ENCODE measurements at regions not wholly inside any gene's neighbourhood (a gene's known extent, or its start where the extent isn't known, plus 50 kb on each side); places are given as distances from the start of the nearest gene placed in this dataset.

DNA sequence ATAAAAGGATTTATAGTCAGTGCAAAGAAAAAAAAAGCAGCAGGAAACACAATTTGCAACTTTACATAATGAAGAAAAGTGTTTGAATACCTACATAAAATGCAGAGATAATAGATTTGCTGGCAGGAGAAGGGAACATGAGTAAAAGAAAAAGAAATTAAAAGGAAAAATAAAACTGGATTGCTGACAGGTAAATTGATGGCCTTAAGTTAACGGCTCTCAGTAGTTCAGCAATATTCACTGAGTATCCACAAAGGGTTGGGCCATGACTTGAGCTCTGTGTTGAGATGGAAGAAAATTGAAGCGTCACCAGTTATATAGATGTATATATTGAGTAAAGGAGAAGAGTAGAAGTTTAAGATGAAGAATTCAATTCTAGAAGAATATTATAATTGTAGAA, 330.1 kb upstream of the VCX start:
- DNase-seq (ENCODE audit: low read depth, low spot score) = no peak
- BruUV-seq (replicated peaks) = no TSS peak
- ChIA-PET POLR2A (no interaction called here), CTCF (no interaction called here)
- Histone ChIP-seq H3K9me1 (replicated peaks; ENCODE audit: control insufficient read depth, extremely low read depth, insufficient read depth, low read length) (no peaks in the 10 kb centered on the region), H4K20me1 (replicated peaks; ENCODE audit: control insufficient read depth, extremely low read depth, insufficient read depth, low read length) (no peaks in the 10 kb centered on the region), H3K36me3 (ENCODE audit: control insufficient read depth in 2 of 2, extremely low read depth in 1 of 2, insufficient read depth in 2 of 2, low read length in 2 of 2) (no peaks in the 10 kb centered on the region), H3K4me3 (replicated peaks in 1 of 3; ENCODE audit: insufficient read depth in 1 of 3, low read depth in 1 of 3, low read length in 3 of 3) (no peak overlapping the region), H3K4me1 (ENCODE audit: control insufficient read depth, extremely low read depth, insufficient read depth, low read length) (no peaks in the 10 kb centered on the region), H3K27ac (ENCODE audit: insufficient read depth, low read depth, low read length) (no peak overlapping the region), H3K79me2 (ENCODE audit: control insufficient read depth, insufficient read depth, low read length) (no peaks in the 10 kb centered on the region), H3K9ac (replicated peaks; ENCODE audit: extremely low read depth, insufficient read depth, low read length) (no peak overlapping the region), H2AFZ (ENCODE audit: low read depth, low read length) (no peak overlapping the region), H3K9me3 (replicated peaks; ENCODE audit: control insufficient read depth, insufficient read depth, low read length) (no peaks in the 10 kb centered on the region), H3K27me3 (ENCODE audit: control insufficient read depth in 2 of 2, insufficient read depth in 2 of 2, low read length in 2 of 2) (no peaks in the 10 kb centered on the region), H3K4me2 (ENCODE audit: insufficient read depth, low read length) (no peak overlapping the region)
- FAIRE-seq = no peak
- intact Hi-C loops (cut with micrococcal nuclease) (no loop called here), dilution Hi-C loops (cut with MboI; ENCODE audit: extremely low pct_ligation_motif_present, low sequenced_read_pairs) (no loop called here)
- TF ChIP-seq, protein P1, sequence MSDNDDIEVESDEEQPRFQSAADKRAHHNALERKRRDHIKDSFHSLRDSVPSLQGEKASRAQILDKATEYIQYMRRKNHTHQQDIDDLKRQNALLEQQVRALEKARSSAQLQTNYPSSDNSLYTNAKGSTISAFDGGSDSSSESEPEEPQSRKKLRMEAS (IDR thresholded peaks at IDR 0.05; ENCODE audit: insufficient read depth, insufficient read length) = no peak
- TF ChIP-seq POLR2AphosphoS5 (IDR thresholded peaks at IDR 0.05; ENCODE audit: insufficient read depth, low read depth, low read length) (no peak), POLR2A (IDR thresholded peaks at IDR 0.05; ENCODE audit: low read depth, low read length) (no peak), EZH2 (IDR thresholded peaks at IDR 0.05; ENCODE audit: borderline replicate concordance, low read depth, low read length, severe bottlenecking) (no peak), JUN (IDR thresholded peaks at IDR 0.05; ENCODE audit: borderline replicate concordance, insufficient read depth, insufficient read length, low read depth) (no peak), GATA2 (IDR thresholded peaks at IDR 0.05; ENCODE audit: insufficient read depth, insufficient read length, low read depth, low read length) (no peak), FOS (IDR thresholded peaks at IDR 0.05; ENCODE audit: borderline replicate concordance, insufficient read depth, low read length) (no peak), MYC (IDR thresholded peaks at IDR 0.05; ENCODE audit: low read depth, low read length) (no peak)
- TF ChIP-seq, protein P2, sequence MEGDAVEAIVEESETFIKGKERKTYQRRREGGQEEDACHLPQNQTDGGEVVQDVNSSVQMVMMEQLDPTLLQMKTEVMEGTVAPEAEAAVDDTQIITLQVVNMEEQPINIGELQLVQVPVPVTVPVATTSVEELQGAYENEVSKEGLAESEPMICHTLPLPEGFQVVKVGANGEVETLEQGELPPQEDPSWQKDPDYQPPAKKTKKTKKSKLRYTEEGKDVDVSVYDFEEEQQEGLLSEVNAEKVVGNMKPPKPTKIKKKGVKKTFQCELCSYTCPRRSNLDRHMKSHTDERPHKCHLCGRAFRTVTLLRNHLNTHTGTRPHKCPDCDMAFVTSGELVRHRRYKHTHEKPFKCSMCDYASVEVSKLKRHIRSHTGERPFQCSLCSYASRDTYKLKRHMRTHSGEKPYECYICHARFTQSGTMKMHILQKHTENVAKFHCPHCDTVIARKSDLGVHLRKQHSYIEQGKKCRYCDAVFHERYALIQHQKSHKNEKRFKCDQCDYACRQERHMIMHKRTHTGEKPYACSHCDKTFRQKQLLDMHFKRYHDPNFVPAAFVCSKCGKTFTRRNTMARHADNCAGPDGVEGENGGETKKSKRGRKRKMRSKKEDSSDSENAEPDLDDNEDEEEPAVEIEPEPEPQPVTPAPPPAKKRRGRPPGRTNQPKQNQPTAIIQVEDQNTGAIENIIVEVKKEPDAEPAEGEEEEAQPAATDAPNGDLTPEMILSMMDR (IDR thresholded peaks at IDR 0.05; ENCODE audit: extremely low read depth in 1 of 2, insufficient read depth in 1 of 2, low read depth in 1 of 2, low read length in 2 of 2) = no peak
